ENCODE measurements at regions not wholly inside any gene's neighbourhood (a gene's known extent, or its start where the extent isn't known, plus 50 kb on each side); places are given as distances from the start of the nearest gene placed in this dataset.

GRCh38 chr4:36494016-36494415 is 212.6 kb downstream of the DTHD1 start:
- DNase-seq, result no peak

- no peak for DNase-seq
Observed at GRCh38 chr4:36494747-36495146, 213.3 kb downstream of the DTHD1 start.

- DNase-seq, result no peak
Observed at GRCh38 chr4:36502350-36502749, 220.9 kb downstream of the DTHD1 start.

DNA sequence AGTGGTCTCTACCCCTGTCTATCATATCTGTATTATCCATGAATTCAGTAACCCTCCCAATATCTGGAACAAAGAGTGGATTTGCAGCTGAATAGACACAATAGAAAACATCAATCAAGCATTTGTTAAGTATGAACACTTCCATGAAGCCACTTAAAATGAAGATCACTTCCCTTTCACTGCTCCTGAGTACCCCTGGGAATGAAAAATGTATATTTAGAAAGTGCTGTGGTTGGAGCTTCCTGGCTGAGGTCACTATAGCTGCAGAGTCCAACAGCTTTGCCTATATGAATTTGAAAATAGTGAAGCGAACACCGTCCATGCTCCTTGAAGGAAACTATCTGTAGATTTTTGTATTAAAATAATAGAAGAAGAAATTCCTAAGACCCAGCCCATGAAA is 227.0 kb downstream of the DTHD1 start:
- no peak for DNase-seq

DNA sequence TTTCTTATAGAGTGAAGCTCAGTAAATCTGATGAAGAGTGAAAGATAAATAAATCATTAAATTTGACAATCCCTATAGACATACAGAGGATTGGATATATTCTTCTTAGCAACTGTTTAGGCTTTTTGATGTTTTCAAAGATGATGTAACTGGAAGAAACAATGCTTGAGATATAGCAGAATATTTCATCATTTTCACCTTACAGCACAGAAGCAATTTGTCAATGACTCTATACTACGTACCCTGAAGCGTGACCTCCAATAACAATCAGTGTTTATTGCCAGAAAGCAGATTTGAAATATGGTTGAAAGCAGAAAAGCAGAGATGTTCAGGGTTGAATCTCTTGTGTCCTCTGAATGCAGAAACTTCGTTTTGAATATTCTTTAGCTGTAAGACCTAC is 228.4 kb downstream of the DTHD1 start:
- no peak for DNase-seq

DNA sequence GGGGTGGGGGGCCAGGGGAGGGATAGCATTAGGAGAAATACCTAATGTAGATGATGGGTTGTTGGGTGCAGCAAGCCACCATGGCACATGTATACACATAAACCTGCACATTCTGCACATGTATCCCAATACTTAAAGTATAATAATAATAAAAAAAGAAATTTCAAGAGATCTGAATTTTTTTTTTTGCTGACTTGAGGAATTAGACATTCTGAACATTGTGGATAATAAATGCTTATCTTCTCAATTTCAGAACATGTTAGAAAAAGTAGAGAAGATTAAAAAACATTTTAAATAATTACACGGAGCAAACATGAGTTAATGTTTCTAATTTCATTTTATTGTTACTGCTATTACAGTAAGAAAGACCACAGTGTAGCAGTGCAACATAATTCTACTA is 230.4 kb downstream of the DTHD1 start:
- no peak for DNase-seq

GRCh38 chr4:36516522-36517095 is 235.2 kb downstream of the DTHD1 start:
- no peak for DNase-seq

DNA sequence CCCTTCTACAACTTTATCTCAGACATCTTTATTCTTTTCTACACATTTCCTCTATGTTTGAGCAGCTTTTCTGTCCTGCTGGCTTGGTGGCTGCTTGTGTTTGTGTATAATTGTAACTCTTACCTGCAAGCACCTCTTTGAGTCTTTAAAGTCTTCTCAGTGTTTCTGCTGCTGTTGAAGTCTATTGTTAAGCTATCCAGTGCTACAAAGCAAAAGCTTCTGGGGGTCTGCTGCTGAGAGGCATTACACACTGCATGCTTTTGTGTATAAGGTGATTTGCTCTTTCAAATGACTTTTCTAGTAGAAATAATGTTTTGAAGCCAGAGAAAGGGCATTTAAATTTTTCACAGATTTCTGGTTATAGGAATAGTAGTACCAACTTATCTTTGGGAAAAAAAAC is 241.8 kb downstream of the DTHD1 start:
- no peak for DNase-seq

DNA sequence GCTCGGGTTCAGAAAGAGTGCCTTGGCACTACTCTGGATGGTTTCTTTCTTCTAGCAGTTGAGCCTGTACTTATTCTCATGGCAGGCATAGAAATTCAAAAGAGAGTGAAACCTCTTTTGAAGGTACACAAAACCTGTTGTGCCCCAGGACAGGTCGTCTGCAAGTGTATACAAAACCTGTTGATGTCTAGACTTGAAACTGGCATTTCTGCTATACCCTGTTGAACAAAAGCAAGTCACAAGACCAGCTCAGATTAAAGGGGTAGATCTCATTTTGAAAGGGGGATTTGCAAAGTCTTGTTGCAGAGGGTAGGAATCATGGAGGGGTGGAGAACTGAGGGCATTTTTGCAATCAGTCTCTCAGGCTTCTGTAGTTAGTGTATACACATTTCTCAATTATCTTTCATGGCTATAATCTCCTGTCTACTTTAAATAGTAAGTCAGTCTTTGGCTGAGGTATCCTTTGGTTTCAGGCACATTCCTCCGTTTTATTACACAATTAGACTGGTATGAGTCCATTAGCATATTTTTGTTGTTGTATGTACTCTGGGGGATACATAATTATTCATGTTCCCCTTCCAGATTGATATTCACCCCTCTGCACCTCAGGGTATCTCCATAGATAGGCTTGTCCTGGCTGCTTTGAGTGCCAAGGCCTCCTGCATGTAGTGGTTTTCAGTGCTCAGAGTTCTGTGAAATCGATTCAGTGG is 251.4 kb downstream of the DTHD1 start:
- DNase-seq, result no peak

DNA sequence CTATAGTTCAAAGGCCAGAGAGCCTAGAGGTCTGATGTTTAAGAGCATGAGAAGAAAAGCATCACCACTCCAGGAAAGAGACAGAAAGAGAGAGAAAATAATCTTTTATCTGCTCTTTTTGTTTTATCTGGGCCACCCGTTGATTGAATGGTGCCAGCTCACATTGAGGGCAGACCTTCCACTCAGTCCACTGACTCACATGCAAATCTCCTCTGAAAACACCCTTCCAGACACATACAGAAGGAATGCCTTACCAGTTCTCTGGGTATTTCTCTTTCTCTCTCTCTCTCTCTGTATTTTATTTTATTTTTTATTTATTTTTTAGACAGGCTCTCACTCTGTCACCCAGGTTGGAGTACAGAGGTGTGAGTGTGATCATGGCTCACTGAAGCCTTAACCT is 252.5 kb downstream of the DTHD1 start:
- DNase-seq, result no peak

DNA sequence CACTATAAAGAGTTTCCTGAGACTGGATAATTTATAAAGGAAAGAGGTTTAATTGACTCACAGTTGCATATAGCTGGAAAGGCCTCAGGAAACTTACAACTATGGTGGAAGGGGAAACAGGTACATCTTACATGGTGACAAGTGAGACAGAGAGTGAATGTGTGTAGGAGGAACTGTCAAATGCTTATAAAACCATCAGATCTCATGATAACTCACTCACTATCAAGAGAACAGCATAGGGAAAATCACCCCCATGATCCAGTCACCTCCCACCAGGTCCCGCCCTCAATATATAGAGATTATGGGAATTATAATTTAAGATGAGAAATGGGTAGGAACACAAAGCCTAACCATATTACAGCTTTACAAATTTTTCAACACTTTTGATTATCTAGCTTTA is 266.0 kb downstream of the DTHD1 start:
- DNase-seq, result no peak

- DNase-seq, result no peak
Observed at GRCh38 chr4:36549252-36549651, 267.8 kb downstream of the DTHD1 start.

DNA sequence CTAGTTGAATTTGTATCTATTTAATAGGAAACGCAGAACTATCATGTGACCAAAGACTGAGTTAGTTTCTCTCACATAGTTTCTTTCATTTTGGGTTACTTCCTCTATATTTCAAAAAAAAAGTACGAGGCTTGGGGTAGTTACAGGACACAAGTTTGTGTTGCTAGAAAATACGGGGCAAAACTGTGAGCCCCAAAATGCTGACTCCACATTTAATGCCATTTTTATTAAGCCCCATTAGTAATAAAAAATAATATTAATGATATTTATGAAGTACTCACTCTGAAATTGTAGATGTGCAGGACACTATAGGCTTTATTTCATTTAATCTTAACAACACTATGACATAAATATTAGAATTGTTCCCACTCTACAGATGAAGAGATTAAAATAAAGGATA is 268.6 kb downstream of the DTHD1 start:
- no peak for DNase-seq

DNA sequence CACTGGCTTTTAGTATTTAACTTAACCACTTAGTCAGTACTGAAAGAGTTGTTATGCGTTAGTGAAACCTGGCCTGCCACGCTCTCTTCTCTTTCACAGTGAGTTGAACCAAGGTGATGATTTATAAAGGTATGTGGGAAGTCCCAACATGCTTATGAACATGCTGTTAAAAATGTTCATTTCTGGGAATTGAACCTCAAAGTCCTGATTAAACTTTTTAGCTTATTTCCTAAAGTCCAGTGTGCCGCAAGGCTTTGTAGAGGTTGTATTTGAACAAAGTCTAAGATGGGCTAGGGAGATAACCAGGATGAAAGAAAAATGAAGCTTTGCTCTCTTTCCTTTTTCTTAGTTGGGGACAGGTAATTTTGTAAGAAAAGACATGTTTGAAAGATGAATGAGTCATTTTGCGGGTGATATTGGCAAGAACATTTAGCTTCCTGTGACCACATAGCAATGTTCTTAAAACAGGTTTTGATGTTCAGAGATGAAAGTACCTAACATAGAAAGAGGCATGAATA is 270.3 kb downstream of the DTHD1 start:
- no peak for DNase-seq

GRCh38 chr4:36553029-36553428 is 271.6 kb downstream of the DTHD1 start:
- DNase-seq, result no peak

DNA sequence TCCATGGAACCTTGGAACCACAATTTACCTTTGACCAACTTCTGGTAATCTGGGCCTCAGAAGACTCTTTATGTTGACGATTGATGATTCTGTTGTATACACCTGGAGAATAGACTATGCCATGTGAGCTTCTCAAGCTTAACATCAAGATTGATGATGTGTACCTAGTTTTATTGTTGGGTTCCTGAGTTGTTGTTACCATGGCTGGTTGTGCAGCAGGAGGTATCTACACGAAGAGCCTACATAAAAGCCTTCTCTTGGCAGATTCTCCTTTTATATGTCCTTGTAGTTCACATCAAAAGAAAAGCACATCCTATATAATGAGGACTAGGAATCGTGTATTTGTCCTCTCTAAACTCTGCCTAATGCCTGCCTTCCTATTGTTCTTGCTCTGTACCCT is 272.0 kb downstream of the DTHD1 start:
- no peak for DNase-seq

- no peak for DNase-seq
Observed at GRCh38 chr4:36556984-36557383, 275.6 kb downstream of the DTHD1 start.

- DNase-seq, result no peak
Observed at GRCh38 chr4:36568575-36568974, 287.2 kb downstream of the DTHD1 start.

- no peak for DNase-seq
Observed at GRCh38 chr4:36573441-36573840, 292.0 kb downstream of the DTHD1 start.

DNA sequence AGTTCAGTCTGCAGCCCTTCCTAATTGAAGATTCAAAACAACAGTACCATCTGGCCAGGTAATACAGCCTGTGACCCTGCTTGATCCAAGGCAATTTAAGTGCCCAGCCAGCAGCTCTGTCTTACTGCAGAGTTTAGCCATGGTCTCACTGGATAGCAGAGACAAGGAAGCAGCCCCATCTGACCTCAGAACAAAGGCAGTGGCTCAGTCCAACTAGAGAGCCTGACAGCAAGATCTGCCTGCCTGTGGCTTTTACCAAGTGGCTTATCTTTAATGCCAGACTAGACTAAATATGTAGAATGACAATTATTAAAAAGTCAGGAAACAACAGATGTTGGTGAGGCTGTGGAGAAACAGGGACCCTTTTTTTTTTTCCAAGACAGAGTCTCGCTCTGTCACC is 293.4 kb downstream of the DTHD1 start:
- DNase-seq, result no peak

DNA sequence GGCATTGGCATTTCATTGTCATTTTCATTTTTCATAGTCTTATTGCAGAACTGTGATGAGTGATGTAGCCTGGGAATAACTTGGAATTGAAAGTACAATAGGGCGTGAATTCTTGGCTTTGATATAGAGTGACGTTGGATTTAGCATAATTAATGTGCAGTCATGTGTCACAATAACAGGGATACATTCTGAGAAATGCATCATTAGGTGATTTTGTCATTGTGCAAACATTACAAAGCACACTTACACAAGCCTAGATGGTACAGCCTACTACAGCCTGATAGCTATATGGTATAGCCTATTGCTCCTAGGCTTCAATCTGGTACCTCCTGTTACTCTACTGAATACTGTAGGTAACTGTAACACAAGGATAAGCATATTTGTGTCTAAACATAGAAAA is 300.8 kb downstream of the DTHD1 start:
- DNase-seq, result no peak

- no peak for DNase-seq
Observed at GRCh38 chr4:36587909-36588472, 306.6 kb downstream of the DTHD1 start.

DNA sequence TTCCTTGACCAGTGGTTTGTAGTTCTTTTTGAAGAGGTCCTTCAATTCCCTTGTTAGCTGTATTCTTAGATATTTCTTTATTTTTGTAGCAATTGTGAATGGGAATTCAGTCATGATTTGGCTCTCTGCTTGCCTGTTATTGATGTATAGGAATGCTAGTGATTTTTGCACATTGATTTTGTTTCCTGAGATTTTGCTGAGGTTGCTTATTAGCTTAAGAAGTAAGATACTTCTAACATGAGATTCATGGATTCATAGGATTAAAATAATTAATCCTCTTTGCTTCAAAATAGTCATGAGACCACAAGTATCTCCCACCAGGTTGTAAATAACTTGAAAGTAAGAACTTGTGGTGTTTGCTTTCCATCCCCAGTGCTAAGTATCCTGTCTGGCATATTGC is 308.9 kb downstream of the DTHD1 start:
- DNase-seq, result no peak

GRCh38 chr4:36601864-36602495 is 320.6 kb downstream of the DTHD1 start:
- no peak for DNase-seq

Measured in NCI-H345 (cell line).